Loucy (cell line): ENCODE measurements at regions not wholly inside any gene's neighbourhood (a gene's known extent, or its start where the extent isn't known, plus 50 kb on each side); places are given as distances from the start of the nearest gene placed in this dataset.

ENCODE experiments used
- H2AFZ ChIP-seq: fragments of 200-600 bp; sonication (generic); 2 replicates; pipeline ENCODE4 v1.6.0; 2016; ENCODE audit warnings: antibody characterized with exemption, mild to moderate bottlenecking, low read length, moderate library complexity
- H3F3A ChIP-seq: fragments of 200-600 bp; 2 replicates; pipeline ENCODE4 v1.6.0; 2016; ENCODE audit warnings: antibody characterized with exemption, low read depth, mild to moderate bottlenecking
- H3K27me3 ChIP-seq: fragments of 200-600 bp; sonication (generic); 2 replicates; pipeline ENCODE4 v1.6.1; 2014; ENCODE audit warnings: low read length, mild to moderate bottlenecking; ENCODE audit not compliant: insufficient read depth, poor library complexity, severe bottlenecking
- H3K36me3 ChIP-seq: fragments of 200-600 bp; sonication (generic); 2 replicates; pipeline ENCODE4 v1.6.1; 2016; ENCODE audit warnings: low read length; ENCODE audit not compliant: insufficient read depth
- H3K4me1 ChIP-seq: fragments of 200-600 bp; sonication (generic); 2 replicates; pipeline ENCODE4 v1.5.1; 2014; ENCODE audit warnings: low read length, mild to moderate bottlenecking; ENCODE audit not compliant: insufficient read depth, poor library complexity, severe bottlenecking
- H3K4me2 ChIP-seq: fragments of 200-600 bp; sonication (generic); 2 replicates; pipeline ENCODE4 v1.6.0; 2014; ENCODE audit warnings: antibody characterized with exemption, low read length, low read depth, mild to moderate bottlenecking; ENCODE audit not compliant: poor library complexity, severe bottlenecking
- H3K4me3 ChIP-seq: fragments of 200-600 bp; sonication (generic); 2 replicates; pipeline ENCODE4 v1.5.1; 2014; ENCODE audit warnings: low read length, mild to moderate bottlenecking, mixed read lengths; ENCODE audit not compliant: poor library complexity, severe bottlenecking
- H3K79me2 ChIP-seq: fragments of 200-600 bp; sonication (generic); 2 replicates; pipeline ENCODE4 v1.6.1; 2014; ENCODE audit warnings: low read length; ENCODE audit not compliant: insufficient read depth
- H3K9ac ChIP-seq: fragments of 200-600 bp; sonication (generic); 2 replicates; pipeline ENCODE4 v1.6.0; 2014; ENCODE audit warnings: mild to moderate bottlenecking, low read depth, low read length, moderate library complexity; ENCODE audit not compliant: poor library complexity, severe bottlenecking
- H3K9me2 ChIP-seq: fragments of 200-600 bp; sonication (generic); replicated peaks from 2 replicates; pipeline ENCODE4 v1.6.1; 2016; ENCODE audit warnings: low read depth, low read length, mixed read lengths
- H3K9me3 ChIP-seq: fragments of 200-600 bp; sonication (generic); 2 replicates; pipeline ENCODE4 v1.6.1; 2014; ENCODE audit warnings: mild to moderate bottlenecking, antibody characterized with exemption, low read length, low read depth; ENCODE audit not compliant: insufficient read depth
- H4K20me1 ChIP-seq: fragments of 200-600 bp; sonication (generic); 2 replicates; pipeline ENCODE4 v1.6.0; 2014; ENCODE audit warnings: antibody characterized with exemption, low read length, mild to moderate bottlenecking; ENCODE audit not compliant: insufficient read depth, poor library complexity, severe bottlenecking
- EZH2phosphoT487 ChIP-seq: fragments of 200-600 bp; IDR thresholded peaks from 2 replicates; pipeline ENCODE4 v1.6.1; 2018; ENCODE audit warnings: antibody characterized with exemption, mild to moderate bottlenecking, moderate library complexity, borderline replicate concordance
- TF ChIP-seq, protein P1 (sequence below): fragments of 200-600 bp; sonication (generic); conservative IDR thresholded peaks from 2 replicates; pipeline ENCODE4 v1.5.1; 2014; ENCODE audit warnings: mild to moderate bottlenecking, antibody characterized with exemption, low read length

DNA sequence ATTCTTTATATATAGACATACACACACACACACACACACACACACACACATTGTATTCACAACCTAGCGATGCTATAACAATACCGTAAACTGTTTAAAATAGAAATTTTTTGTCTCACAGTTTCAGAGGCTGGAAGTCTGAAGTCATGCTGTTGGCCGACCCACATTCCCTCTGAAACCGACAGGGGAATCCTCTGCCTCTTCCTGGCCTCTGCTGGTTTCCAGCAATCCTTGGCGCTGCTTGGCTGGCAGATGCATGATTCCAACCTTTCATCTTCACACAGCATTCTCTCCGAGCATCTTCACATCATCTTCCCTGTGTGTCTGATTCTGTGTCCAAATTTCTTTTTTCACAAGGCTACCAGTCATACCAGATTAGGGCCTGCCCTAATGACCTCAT, 94.8 kb downstream of the CCDC71L start:
- Histone ChIP-seq H2AFZ (no peak overlapping the region), H3K36me3 (no peaks in the 10 kb centered on the region), H3K4me2 (no peak overlapping the region), H3K4me3 (no peak overlapping the region), H3K9me2 (no peaks in the 10 kb centered on the region), H4K20me1 (no peaks in the 10 kb centered on the region), H3K4me1 (no peaks in the 10 kb centered on the region), H3K27me3 (no peaks in the 10 kb centered on the region), H3K79me2 (no peaks in the 10 kb centered on the region), H3K9ac (no peak overlapping the region), H3K9me3 (no peaks in the 10 kb centered on the region), H3F3A (no peaks in the 10 kb centered on the region)
- no peak for TF ChIP-seq EZH2phosphoT487
- TF ChIP-seq, protein P1, sequence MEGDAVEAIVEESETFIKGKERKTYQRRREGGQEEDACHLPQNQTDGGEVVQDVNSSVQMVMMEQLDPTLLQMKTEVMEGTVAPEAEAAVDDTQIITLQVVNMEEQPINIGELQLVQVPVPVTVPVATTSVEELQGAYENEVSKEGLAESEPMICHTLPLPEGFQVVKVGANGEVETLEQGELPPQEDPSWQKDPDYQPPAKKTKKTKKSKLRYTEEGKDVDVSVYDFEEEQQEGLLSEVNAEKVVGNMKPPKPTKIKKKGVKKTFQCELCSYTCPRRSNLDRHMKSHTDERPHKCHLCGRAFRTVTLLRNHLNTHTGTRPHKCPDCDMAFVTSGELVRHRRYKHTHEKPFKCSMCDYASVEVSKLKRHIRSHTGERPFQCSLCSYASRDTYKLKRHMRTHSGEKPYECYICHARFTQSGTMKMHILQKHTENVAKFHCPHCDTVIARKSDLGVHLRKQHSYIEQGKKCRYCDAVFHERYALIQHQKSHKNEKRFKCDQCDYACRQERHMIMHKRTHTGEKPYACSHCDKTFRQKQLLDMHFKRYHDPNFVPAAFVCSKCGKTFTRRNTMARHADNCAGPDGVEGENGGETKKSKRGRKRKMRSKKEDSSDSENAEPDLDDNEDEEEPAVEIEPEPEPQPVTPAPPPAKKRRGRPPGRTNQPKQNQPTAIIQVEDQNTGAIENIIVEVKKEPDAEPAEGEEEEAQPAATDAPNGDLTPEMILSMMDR: no peak

DNA sequence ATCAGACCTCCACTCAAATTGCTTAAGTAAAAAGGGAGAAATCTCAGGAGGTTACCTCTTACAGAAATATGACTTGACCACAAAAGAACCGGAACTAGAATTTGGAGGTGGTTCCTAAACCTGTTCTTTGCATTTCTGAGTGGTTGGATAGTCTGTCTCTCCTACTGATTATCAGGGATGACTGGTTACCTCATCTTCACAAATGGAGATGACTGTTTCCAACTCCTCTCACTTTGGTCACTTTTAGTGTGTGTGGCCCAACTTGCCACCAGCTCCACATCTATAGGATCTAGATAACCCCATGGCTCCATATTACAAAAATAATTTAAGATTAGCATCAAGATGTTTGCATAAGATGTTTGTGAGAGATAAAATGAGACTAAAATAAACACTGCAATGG, 95.5 kb downstream of the CCDC71L start:
- no peaks in the 10 kb centered on the region for H4K20me1 ChIP-seq
- H3K79me2 ChIP-seq: no peaks in the 10 kb centered on the region
- no peaks in the 10 kb centered on the region for H3K9me3 ChIP-seq
- H3K9me2 ChIP-seq: no peaks in the 10 kb centered on the region
- H3K9ac ChIP-seq: no peak overlapping the region
- H2AFZ ChIP-seq: no peak overlapping the region
- H3K4me3 ChIP-seq: no peak overlapping the region
- no peak overlapping the region for H3K4me2 ChIP-seq
- H3K27me3 ChIP-seq: no peaks in the 10 kb centered on the region
- no peaks in the 10 kb centered on the region for H3K36me3 ChIP-seq
- H3F3A ChIP-seq: no peaks in the 10 kb centered on the region
- H3K4me1 ChIP-seq: no peaks in the 10 kb centered on the region
- TF ChIP-seq, protein P1: no peak
- TF ChIP-seq EZH2phosphoT487: no peak

DNA sequence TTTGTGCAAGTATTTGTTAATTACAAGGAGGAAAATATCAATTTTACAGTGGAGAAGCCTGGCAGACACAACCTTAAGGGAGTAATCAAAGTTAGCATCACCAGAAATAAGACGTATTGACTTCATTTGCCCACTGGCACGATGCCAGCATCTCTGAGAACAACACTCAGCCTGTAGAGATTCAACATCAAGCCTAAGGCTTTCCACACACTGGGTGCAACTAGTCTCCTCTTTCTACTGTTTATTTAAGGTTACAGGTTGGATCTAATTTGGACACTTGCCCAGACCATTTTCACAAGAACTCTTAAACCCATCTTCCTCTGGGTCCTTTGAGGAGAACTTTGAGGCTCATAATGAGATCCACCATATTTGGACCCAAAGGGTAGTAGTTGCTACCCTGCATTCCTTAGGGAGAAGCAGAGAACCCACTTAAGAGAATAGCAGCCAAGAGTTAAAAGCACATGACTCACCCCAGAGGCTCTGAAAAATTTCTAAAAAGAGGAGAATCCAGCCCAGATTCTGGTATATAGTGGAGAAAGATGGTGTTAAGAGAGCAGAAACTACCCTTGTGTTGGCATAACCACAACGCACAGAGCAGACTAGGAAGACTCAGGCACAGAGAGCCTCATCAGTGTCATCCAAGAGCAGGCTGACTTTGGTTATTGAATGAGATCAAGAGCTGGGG, 97.3 kb downstream of the CCDC71L start:
- H3K27me3 ChIP-seq: no peaks in the 10 kb centered on the region
- H3K79me2 ChIP-seq: no peaks in the 10 kb centered on the region
- H3K4me1 ChIP-seq: no peaks in the 10 kb centered on the region
- no peaks in the 10 kb centered on the region for H3K9me2 ChIP-seq
- no peaks in the 10 kb centered on the region for H3F3A ChIP-seq
- H3K4me3 ChIP-seq: no peak overlapping the region
- H3K9ac ChIP-seq: no peak overlapping the region
- H3K36me3 ChIP-seq: no peaks in the 10 kb centered on the region
- H3K4me2 ChIP-seq: no peak overlapping the region
- H2AFZ ChIP-seq: no peak overlapping the region
- H3K9me3 ChIP-seq: no peaks in the 10 kb centered on the region
- TF ChIP-seq EZH2phosphoT487: no peak
- TF ChIP-seq, protein P1: no peak
- H4K20me1 ChIP-seq: no peaks in the 10 kb centered on the region
